ENCODE measurements at regions not wholly inside any gene's neighbourhood (a gene's known extent, or its start where the extent isn't known, plus 50 kb on each side); places are given as distances from the start of the nearest gene placed in this dataset.

DNA sequence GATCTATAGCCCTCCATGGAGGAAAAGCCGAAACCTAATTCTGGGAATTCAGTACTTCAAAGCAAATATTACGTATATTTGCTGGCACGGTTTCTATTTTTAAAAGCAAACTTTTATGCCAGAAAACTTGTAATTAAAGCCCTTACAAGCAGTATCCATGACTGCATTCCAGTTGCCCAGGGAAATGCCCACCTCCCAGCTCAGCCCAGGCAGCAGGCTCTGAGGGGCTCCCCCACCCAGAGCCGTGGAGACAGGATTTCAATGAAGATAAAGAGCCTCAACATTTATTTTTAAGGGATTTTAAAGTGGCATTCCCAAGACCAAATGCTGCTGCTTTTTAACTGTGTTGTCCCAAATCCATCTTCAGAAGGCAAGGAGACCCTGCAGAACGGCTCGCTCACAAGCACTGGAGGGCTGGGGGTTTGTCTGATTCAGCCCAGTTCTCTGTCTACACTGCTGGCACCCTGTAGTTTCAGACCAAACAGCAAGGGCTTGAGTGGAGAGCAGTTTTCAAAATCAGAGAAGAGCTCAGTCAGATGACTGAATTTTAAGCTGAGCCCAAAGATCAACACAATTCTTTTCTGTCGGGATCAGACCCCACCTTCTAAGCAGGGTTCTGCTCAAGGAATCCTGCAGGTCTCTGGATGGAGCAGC, 105.1 kb downstream of the KCNF1 start:
- H3K27ac ChIP-seq (ENCODE audit: low read length) = no peak overlapping the region
- no peak overlapping the region for H3K4me3 ChIP-seq (ENCODE audit: low read length)
- no peaks in the 10 kb centered on the region for H3K4me1 ChIP-seq (ENCODE audit: control insufficient read depth, insufficient read depth, low read length)
- no peak for DNase-seq
- no peaks in the 10 kb centered on the region for H3K9me3 ChIP-seq (ENCODE audit: control insufficient read depth, low read depth, low read length)
- H3K36me3 ChIP-seq (ENCODE audit: control insufficient read depth, insufficient read depth, low read length) = no peaks in the 10 kb centered on the region
- 80% methylated on average over 3 of the region's 7 CpGs for WGBS (ENCODE audit: insufficient coverage, low lambda C conversion rate)
- peaks cover 8% of the 10 kb centered on the region for H3K27me3 ChIP-seq (ENCODE audit: control insufficient read depth, insufficient read depth, low read length)

DNA sequence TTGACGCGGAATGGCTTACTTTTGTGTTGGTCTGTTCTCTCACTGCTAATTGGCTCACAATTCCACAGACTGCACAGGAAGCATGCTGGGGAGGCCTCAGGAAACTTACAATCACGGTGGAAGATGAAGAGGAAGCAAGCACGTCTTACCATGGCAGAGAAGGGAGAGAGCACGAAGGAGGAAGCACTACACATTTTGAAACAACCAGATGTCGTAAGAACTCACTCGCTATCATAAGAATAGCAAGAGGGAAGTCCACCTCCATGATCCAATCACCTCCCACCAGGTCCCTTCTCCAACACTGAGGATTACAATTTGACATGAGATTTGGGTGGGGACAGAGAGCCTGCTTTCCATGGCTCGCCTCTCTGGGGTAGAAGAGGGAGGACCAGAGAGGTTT, 106.2 kb downstream of the KCNF1 start:
- no peak for DNase-seq
- Histone ChIP-seq H3K4me1 (ENCODE audit: control insufficient read depth, insufficient read depth, low read length) (no peaks in the 10 kb centered on the region), H3K4me3 (ENCODE audit: low read length) (no peak overlapping the region), H3K27me3 (ENCODE audit: control insufficient read depth, insufficient read depth, low read length) (peaks cover 9% of the 10 kb centered on the region), H3K36me3 (ENCODE audit: control insufficient read depth, insufficient read depth, low read length) (no peaks in the 10 kb centered on the region), H3K9me3 (ENCODE audit: control insufficient read depth, low read depth, low read length) (no peaks in the 10 kb centered on the region), H3K27ac (ENCODE audit: low read length) (no peak overlapping the region)
- WGBS (ENCODE audit: insufficient coverage, low lambda C conversion rate) = no CpG with 5 or more reads among the region's 8 CpGs

DNA sequence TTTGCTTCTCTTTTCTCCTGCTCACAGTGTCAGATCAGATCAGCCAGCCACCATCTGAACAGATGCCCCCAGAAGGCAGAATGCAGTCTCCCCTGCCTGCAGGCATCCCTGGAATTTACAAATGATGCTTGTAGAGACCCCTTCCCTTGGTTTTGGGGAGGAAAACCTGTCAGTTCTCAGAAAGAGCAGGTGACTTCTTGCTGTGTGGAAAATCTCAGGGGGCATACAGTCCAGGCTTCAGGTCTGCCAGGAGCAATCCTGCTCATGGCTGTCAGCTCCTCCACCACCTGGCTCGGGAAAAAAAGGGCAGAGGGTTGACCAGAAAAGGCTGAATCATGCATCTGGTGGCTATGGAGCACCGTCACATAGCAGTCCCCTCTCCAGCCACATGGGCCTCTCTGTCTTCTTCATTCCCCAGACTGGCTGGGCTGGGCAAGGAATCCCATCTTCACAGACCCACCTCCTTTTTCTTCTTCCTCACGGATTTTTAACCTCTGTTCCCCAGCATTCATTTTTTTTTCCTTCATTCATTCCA, 107.0 kb downstream of the KCNF1 start:
- no peak for DNase-seq
- Histone ChIP-seq H3K36me3 (ENCODE audit: control insufficient read depth, insufficient read depth, low read length) (no peaks in the 10 kb centered on the region), H3K9me3 (ENCODE audit: control insufficient read depth, low read depth, low read length) (peaks cover 2% of the 10 kb centered on the region), H3K27me3 (ENCODE audit: control insufficient read depth, insufficient read depth, low read length) (peaks cover 9% of the 10 kb centered on the region), H3K4me1 (ENCODE audit: control insufficient read depth, insufficient read depth, low read length) (no peaks in the 10 kb centered on the region), H3K4me3 (ENCODE audit: low read length) (no peak overlapping the region), H3K27ac (ENCODE audit: low read length) (no peak overlapping the region)
- 86% methylated on average over 2 of the region's 3 CpGs for WGBS (ENCODE audit: insufficient coverage, low lambda C conversion rate)

DNA sequence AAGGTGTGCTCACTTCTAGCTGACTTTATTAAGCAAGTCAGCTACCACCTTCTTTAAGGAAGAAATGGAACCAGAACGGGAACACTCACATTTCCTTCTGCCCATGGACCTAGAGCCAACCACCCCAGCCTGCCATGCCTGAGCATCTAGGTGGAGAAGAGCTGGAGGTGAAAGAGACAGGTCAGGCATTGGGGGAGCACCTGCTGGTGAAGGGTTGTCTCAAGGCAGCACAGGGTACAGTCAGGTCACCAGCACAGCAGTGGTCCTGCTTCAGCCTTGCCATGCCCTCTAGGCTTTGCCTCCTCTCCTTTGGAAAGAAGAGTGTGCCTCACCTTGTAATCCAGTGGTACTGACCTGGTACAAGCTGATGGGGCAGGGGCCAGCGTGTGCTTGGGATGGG, 107.9 kb downstream of the KCNF1 start:
- Histone ChIP-seq H3K27me3 (ENCODE audit: control insufficient read depth, insufficient read depth, low read length) (peaks cover 9% of the 10 kb centered on the region), H3K4me1 (ENCODE audit: control insufficient read depth, insufficient read depth, low read length) (peaks cover 3% of the 10 kb centered on the region), H3K4me3 (ENCODE audit: low read length) (no peak overlapping the region), H3K27ac (ENCODE audit: low read length) (no peak overlapping the region), H3K36me3 (ENCODE audit: control insufficient read depth, insufficient read depth, low read length) (no peaks in the 10 kb centered on the region), H3K9me3 (ENCODE audit: control insufficient read depth, low read depth, low read length) (peaks cover 6% of the 10 kb centered on the region)
- DNase-seq = no peak
- no CpG with 5 or more reads among the region's 2 CpGs for WGBS (ENCODE audit: insufficient coverage, low lambda C conversion rate)

DNA sequence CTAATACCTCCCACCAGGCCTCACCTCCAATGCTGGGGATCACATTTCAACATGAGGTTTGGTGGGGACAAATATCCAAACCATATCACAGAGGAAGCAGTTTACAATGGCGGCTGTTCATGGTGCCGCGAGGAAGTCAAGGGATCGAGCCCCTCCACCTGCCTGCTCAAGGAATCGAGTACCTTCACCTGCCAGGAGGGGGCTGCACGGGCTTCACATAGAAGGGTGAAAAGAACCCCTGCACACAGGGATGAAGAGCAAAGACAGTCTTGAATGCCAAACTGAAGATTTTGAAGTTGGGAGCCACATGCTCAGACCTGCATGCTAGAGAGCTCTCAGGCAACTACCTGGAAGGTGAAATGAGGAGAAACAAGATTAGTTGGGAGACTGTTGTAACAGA, 110.3 kb downstream of the KCNF1 start:
- no CpG with 5 or more reads among the region's 6 CpGs for WGBS (ENCODE audit: insufficient coverage, low lambda C conversion rate)
- H3K4me1 ChIP-seq (ENCODE audit: control insufficient read depth, insufficient read depth, low read length) = peaks cover 3% of the 10 kb centered on the region
- peaks cover 6% of the 10 kb centered on the region for H3K9me3 ChIP-seq (ENCODE audit: control insufficient read depth, low read depth, low read length)
- no peak for DNase-seq
- no peak overlapping the region for H3K4me3 ChIP-seq (ENCODE audit: low read length)
- no peaks in the 10 kb centered on the region for H3K36me3 ChIP-seq (ENCODE audit: control insufficient read depth, insufficient read depth, low read length)
- H3K27ac ChIP-seq (ENCODE audit: low read length) = no peak overlapping the region
- H3K27me3 ChIP-seq (ENCODE audit: control insufficient read depth, insufficient read depth, low read length) = peaks cover 5% of the 10 kb centered on the region

DNA sequence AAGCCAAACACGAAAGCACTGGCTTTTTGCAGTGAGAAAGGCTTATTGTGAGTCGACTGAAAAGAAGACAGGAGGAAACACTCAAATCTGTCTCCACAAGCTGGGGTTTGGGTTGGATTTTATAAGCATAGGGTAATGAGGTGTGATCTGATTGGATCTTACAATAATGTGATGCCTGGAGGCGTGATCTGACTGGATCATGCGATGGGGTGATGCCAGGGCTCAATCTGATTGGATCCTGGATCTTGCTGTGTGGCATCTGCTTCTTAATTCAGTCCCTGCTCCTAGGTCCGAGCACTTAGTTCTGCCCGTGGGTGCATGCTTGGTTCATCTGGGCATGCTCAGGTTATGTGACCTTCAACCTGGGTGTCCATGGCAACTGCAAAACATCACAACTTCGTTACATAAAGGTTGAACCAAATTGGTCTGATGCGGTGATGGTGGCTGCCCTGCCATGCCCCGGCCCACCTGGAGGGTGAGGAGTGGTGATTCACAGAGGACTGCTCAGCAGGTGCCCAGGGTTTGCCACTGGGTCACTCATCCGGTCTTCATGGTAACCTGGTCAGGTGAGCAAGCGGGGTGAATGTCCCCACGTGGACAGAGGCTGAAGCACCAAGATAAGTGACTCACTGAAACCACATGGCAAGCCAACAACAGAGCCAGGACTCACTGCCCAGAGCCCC, 111.0 kb downstream of the KCNF1 start:
- peaks cover 5% of the 10 kb centered on the region for H3K27me3 ChIP-seq (ENCODE audit: control insufficient read depth, insufficient read depth, low read length)
- no peak for DNase-seq
- H3K4me3 ChIP-seq (ENCODE audit: low read length) = no peak overlapping the region
- H3K9me3 ChIP-seq (ENCODE audit: control insufficient read depth, low read depth, low read length) = peaks cover 6% of the 10 kb centered on the region
- peaks cover 3% of the 10 kb centered on the region for H3K4me1 ChIP-seq (ENCODE audit: control insufficient read depth, insufficient read depth, low read length)
- H3K36me3 ChIP-seq (ENCODE audit: control insufficient read depth, insufficient read depth, low read length) = no peaks in the 10 kb centered on the region
- H3K27ac ChIP-seq (ENCODE audit: low read length) = no peak overlapping the region
- no CpG with 5 or more reads among the region's 12 CpGs for WGBS (ENCODE audit: insufficient coverage, low lambda C conversion rate)

DNA sequence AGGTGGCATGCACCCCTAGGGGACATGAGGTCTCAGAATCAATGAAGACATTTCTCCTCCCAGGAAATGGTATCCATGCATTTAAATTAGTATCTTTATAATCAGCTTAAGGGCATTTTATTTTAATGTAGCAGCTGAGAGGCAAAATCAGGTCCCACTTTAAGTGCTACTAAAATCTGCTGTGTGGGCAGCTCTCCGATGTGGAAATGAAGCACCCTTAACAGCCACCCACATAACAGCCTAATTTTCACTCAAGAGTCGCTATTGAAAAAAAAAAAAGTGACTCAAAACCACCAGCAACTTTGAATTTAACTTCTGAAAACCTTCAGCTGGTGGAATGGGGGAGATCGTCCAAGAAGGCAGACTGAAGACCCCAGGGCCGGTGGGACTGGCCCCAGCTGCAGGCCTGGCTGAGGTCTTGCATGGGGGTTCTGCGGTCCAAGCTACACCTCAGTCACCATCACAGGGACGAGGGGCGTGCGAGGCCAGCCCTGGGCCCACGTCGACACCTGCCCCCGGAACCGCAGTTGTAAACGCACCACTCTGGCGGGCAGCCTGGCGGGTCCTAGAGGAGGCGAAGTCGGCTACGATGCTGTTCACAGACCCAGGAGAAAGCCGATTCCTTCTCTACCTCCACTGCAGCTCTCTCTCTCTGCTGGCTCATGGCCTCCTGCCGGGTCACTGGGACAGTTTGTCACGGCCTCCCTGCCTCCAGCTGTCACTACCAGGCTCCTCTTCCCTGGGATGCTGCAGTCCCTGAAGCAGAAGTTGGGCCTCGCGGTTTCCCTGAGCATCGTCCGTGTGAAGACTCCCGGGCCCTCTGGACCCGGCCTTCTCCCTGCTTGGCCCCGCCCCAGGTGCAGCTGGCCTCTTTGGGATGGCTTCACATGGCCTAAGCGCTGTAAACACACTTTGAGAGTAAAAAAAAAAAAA, 111.9 kb downstream of the KCNF1 start:
- H3K9me3 ChIP-seq (ENCODE audit: control insufficient read depth, low read depth, low read length) = peaks cover 6% of the 10 kb centered on the region
- H3K27ac ChIP-seq (ENCODE audit: low read length) = no peak overlapping the region
- H3K4me1 ChIP-seq (ENCODE audit: control insufficient read depth, insufficient read depth, low read length) = peaks cover 3% of the 10 kb centered on the region
- H3K4me3 ChIP-seq (ENCODE audit: low read length) = no peak overlapping the region
- no peaks in the 10 kb centered on the region for H3K36me3 ChIP-seq (ENCODE audit: control insufficient read depth, insufficient read depth, low read length)
- DNase-seq = no peak
- peaks cover 5% of the 10 kb centered on the region for H3K27me3 ChIP-seq (ENCODE audit: control insufficient read depth, insufficient read depth, low read length)
- 67% methylated on average over 1 of the region's 29 CpGs for WGBS (ENCODE audit: insufficient coverage, low lambda C conversion rate)

DNA sequence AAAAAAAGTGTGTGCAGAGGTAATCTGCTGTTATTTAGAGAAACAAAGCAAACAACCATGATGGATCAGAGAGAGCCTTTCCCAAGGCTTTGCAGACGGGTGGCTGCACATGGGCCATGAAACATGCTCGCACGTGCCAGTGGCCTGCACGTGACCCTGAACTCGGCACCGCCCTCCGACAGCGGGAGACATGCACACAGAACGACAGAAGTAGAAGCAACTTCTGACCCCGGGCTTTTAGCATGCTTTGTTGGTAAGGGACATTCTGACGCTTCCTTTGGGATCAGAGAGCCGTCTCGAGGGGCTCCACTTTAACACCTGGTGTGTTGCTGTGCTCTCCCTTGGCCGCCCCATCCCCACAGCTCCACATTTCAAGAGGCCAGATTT, 112.5 kb downstream of the KCNF1 start:
- H3K36me3 ChIP-seq (ENCODE audit: control insufficient read depth, insufficient read depth, low read length) = no peaks in the 10 kb centered on the region
- H3K27me3 ChIP-seq (ENCODE audit: control insufficient read depth, insufficient read depth, low read length) = peaks cover 5% of the 10 kb centered on the region
- 71% methylated on average over 1 of the region's 14 CpGs for WGBS (ENCODE audit: insufficient coverage, low lambda C conversion rate)
- DNase-seq = peak; percentile 27 to 43
- H3K9me3 ChIP-seq (ENCODE audit: control insufficient read depth, low read depth, low read length) = peaks cover 6% of the 10 kb centered on the region
- no peak overlapping the region for H3K27ac ChIP-seq (ENCODE audit: low read length)
- H3K4me3 ChIP-seq (ENCODE audit: low read length) = no peak overlapping the region
- peaks cover 3% of the 10 kb centered on the region for H3K4me1 ChIP-seq (ENCODE audit: control insufficient read depth, insufficient read depth, low read length)

DNA sequence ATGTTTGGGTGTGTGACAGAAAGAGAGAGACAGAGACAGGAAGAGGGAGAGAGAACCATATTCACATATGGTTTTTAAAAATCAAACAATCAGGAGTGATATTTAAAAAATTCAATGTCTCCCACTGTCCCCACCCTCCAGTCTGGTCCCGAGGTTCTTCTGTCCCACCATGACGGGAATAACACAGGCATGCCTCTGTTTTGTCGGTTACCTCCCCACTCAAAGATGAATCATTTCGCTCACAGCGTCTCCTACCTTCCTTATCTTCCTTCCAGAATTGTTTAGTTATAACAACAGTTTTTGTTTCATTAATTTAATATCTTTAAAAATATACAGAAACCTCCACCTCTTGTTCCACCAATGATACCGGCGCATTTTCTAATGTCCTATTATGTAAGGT, 113.0 kb downstream of the KCNF1 start:
- WGBS (ENCODE audit: insufficient coverage, low lambda C conversion rate) = 93% methylated on average over 2 of the region's 7 CpGs
- H3K4me3 ChIP-seq (ENCODE audit: low read length) = no peak overlapping the region
- peaks cover 6% of the 10 kb centered on the region for H3K9me3 ChIP-seq (ENCODE audit: control insufficient read depth, low read depth, low read length)
- DNase-seq = no peak
- H3K36me3 ChIP-seq (ENCODE audit: control insufficient read depth, insufficient read depth, low read length) = no peaks in the 10 kb centered on the region
- no peak overlapping the region for H3K27ac ChIP-seq (ENCODE audit: low read length)
- peaks cover 3% of the 10 kb centered on the region for H3K4me1 ChIP-seq (ENCODE audit: control insufficient read depth, insufficient read depth, low read length)
- peaks cover 5% of the 10 kb centered on the region for H3K27me3 ChIP-seq (ENCODE audit: control insufficient read depth, insufficient read depth, low read length)

DNA sequence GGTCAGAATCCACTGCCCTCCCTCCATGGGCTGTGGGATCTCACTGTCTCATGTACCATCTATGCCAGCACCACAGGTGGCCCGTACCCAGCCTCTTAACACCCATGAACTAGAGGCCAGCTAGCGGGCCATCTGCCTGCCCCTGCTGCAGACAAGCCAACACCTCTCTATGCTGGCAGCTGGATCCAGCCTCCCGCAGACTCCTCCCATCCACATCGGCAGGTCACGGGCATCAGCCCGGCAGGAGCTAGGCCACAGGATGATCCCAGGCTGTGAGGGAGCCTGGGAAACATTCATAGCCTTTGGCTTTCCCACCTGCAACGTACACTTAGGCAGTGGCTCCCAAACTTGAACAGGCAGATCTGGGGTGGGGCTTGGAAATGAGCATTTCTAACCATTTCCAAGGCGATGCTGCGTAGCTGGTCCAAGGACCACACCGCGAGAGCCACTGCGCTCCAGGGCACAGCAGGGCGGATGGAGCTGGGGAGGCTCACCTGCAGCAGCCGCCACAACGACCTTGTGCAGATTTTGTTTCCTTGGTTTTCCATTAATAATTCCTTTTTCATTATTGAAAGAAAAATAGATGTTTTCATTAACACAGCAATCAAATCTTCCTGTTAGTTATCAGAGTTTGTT, 114.7 kb downstream of the KCNF1 start:
- peaks cover 6% of the 10 kb centered on the region for H3K9me3 ChIP-seq (ENCODE audit: control insufficient read depth, low read depth, low read length)
- peaks cover 5% of the 10 kb centered on the region for H3K27me3 ChIP-seq (ENCODE audit: control insufficient read depth, insufficient read depth, low read length)
- no peak overlapping the region for H3K4me3 ChIP-seq (ENCODE audit: low read length)
- no peaks in the 10 kb centered on the region for H3K36me3 ChIP-seq (ENCODE audit: control insufficient read depth, insufficient read depth, low read length)
- H3K27ac ChIP-seq (ENCODE audit: low read length) = no peak overlapping the region
- WGBS (ENCODE audit: insufficient coverage, low lambda C conversion rate) = no CpG with 5 or more reads among the region's 15 CpGs
- peaks cover 3% of the 10 kb centered on the region for H3K4me1 ChIP-seq (ENCODE audit: control insufficient read depth, insufficient read depth, low read length)
- no peak for DNase-seq
